Activated T-cell treated with anti-CD3 and anti-CD28 coated beads for 48 hours (primary cell): ENCODE measurements at regions not wholly inside any gene's neighbourhood (a gene's known extent, or its start where the extent isn't known, plus 50 kb on each side); places are given as distances from the start of the nearest gene placed in this dataset.
"Not testable (repeated sequence)": the region's sequence is repeated elsewhere in the genome, so short reads cannot be mapped to it uniquely, and the experiment has no call there.

Source experiments
- DNase-seq: peaks from one replicate; pipeline ENCODE4 v3.0.0-alpha.2; 2020; ENCODE audit warnings: low read depth

- no peak for DNase-seq
These were observed 407.0 kb downstream of the SUCLG1 start for GRCh38 chr2:84052043-84052442.

- no peak for DNase-seq
These were observed 410.1 kb downstream of the SUCLG1 start for GRCh38 chr2:84048964-84049363.

GRCh38 chr2:84041506-84041905 lies 417.6 kb downstream of the SUCLG1 start:
- DNase-seq = no peak

- no peak for DNase-seq
These were observed 418.8 kb downstream of the SUCLG1 start for GRCh38 chr2:84040281-84040680.

GRCh38 chr2:84038866-84039265 lies 420.2 kb downstream of the SUCLG1 start:
- DNase-seq = no peak

GRCh38 chr2:84033347-84033974 lies 425.6 kb downstream of the SUCLG1 start:
- DNase-seq = no peak

GRCh38 chr2:84031312-84032050 lies 427.6 kb downstream of the SUCLG1 start:
- DNase-seq = no peak

GRCh38 chr2:84029903-84030575 lies 429.0 kb downstream of the SUCLG1 start:
- DNase-seq = no peak

GRCh38 chr2:84026818-84027217 lies 432.3 kb downstream of the SUCLG1 start:
- DNase-seq = no peak

GRCh38 chr2:84022810-84023431 lies 436.2 kb downstream of the SUCLG1 start:
- DNase-seq = no peak

GRCh38 chr2:84017010-84017409 lies 442.1 kb downstream of the SUCLG1 start:
- DNase-seq = no peak

GRCh38 chr2:84016183-84016582 lies 442.9 kb downstream of the SUCLG1 start:
- DNase-seq = no peak

- no peak for DNase-seq
These were observed 461.2 kb downstream of the SUCLG1 start for GRCh38 chr2:83997889-83998288.

- no peak for DNase-seq
These were observed 464.4 kb downstream of the SUCLG1 start for GRCh38 chr2:83994633-83995179.

- no peak for DNase-seq
These were observed 465.0 kb downstream of the SUCLG1 start for GRCh38 chr2:83993873-83994632.

- no peak for DNase-seq
These were observed 467.1 kb downstream of the SUCLG1 start for GRCh38 chr2:83991992-83992391.

GRCh38 chr2:83990636-83991035 lies 468.4 kb downstream of the SUCLG1 start:
- no peak for DNase-seq

GRCh38 chr2:83976628-83977027 lies 482.5 kb downstream of the SUCLG1 start:
- DNase-seq = not testable (repeated sequence)

- no peak for DNase-seq
These were observed 487.0 kb downstream of the SUCLG1 start for GRCh38 chr2:83972128-83972527.

GRCh38 chr2:83971547-83971946 lies 487.5 kb downstream of the SUCLG1 start:
- no peak for DNase-seq

GRCh38 chr2:83970217-83970929 lies 488.7 kb downstream of the SUCLG1 start:
- no peak for DNase-seq
